ENCODE measurements at regions not wholly inside any gene's neighbourhood (a gene's known extent, or its start where the extent isn't known, plus 50 kb on each side); places are given as distances from the start of the nearest gene placed in this dataset.

DNA sequence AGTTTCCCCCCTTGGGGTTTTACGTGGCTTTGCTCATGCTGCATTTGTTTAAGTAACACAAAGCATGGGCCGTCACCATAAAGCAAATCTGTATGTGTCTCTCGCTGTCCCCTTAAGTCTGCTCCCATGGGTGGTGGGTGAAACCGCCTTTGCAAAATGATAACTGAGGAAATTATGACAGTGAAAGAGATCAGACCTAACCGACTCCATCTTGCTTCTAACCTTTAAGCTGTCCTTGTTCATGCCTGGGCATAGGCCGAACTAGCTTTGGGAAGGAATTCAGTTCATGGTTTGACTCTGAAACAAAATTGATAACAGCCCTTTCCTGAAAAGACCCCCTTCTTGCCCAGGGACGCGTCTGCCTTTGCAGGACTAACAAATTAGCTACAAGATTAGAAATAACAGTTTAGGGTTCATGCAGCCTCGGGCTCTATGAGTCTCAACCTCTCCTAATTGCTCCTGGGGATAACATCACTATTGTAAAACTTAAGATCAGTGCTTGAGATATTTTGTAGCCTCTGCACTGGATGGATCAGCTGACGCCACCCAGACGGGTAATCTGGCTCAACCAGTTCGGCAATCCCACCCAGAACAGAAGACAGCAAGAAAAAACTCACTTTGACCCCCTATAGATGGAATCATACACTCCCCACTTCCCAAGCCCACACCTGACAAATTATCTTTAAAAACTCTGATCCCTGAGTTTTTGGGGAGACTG, 623.7 kb downstream of the TYW1 start:
- intact Hi-C loops (cut with DNase I) = no loop called here
- Histone ChIP-seq H3K27ac (no peak overlapping the region), H3K4me1 (no peaks in the 10 kb centered on the region), H3K9me3 (no peaks in the 10 kb centered on the region), H3K4me3 (no peak overlapping the region), H3K36me3 (no peaks in the 10 kb centered on the region), H3K27me3 (ENCODE audit: low read depth) (peaks cover 6% of the 10 kb centered on the region)
- ATAC-seq (no peak), DNase-seq (no peak)
- TF ChIP-seq, protein P1, sequence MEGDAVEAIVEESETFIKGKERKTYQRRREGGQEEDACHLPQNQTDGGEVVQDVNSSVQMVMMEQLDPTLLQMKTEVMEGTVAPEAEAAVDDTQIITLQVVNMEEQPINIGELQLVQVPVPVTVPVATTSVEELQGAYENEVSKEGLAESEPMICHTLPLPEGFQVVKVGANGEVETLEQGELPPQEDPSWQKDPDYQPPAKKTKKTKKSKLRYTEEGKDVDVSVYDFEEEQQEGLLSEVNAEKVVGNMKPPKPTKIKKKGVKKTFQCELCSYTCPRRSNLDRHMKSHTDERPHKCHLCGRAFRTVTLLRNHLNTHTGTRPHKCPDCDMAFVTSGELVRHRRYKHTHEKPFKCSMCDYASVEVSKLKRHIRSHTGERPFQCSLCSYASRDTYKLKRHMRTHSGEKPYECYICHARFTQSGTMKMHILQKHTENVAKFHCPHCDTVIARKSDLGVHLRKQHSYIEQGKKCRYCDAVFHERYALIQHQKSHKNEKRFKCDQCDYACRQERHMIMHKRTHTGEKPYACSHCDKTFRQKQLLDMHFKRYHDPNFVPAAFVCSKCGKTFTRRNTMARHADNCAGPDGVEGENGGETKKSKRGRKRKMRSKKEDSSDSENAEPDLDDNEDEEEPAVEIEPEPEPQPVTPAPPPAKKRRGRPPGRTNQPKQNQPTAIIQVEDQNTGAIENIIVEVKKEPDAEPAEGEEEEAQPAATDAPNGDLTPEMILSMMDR (IDR thresholded peaks at IDR 0.05) = no peak

DNA sequence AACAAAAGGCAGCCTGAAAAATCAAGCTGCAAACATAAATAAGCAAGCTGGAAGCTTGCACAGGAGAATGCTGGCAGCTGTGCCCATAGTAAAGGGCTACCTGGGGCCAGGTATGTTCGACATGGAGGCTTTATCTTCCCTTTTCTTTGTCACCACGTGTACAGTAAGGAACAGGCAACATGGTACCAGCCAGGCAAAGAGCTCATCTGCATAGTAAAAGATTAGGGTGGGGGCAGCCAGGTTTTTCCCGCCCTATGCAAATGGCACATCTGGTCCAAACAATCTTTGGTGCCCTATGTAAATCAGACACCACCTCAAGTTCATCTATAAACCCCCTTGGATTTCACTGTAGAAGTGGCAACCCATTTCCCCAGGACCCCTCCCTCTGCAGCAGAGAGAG, 625.1 kb downstream of the TYW1 start:
- Histone ChIP-seq H3K36me3 (no peaks in the 10 kb centered on the region), H3K4me1 (no peaks in the 10 kb centered on the region), H3K4me3 (no peak overlapping the region), H3K9me3 (no peaks in the 10 kb centered on the region), H3K27me3 (ENCODE audit: low read depth) (peaks cover 6% of the 10 kb centered on the region), H3K27ac (no peak overlapping the region)
- no peak for ATAC-seq
- DNase-seq = no peak
- intact Hi-C loops (cut with DNase I) = no loop called here
- TF ChIP-seq, protein P1 (IDR thresholded peaks at IDR 0.05) = no peak

DNA sequence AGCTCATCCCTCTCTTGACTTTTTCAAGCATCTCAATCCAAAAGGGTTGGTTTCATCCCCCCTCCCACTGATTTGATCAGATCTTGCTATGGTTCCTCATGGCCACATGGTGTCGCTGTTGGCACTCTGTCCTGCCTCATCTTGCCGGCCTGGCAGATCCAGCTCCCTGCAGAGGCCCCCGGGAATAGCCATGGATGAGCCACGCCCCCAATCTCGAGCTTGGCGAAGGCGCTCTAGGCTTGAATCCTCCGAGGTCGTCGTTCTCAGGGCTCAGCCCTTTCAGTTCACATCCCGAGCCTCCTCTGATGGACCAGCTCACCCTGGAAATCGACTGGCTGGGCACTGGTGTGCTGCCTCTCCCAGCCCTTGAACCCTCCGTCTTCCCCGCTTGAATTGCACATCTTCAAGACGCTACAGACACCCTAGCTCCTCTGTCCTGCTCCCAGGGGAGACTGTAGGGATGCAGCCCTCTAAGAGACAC, 628.7 kb downstream of the TYW1 start:
- peak overlapping the region; percentile 18 for H3K4me3 ChIP-seq
- ATAC-seq = peak; percentile 79 to 89

DNA sequence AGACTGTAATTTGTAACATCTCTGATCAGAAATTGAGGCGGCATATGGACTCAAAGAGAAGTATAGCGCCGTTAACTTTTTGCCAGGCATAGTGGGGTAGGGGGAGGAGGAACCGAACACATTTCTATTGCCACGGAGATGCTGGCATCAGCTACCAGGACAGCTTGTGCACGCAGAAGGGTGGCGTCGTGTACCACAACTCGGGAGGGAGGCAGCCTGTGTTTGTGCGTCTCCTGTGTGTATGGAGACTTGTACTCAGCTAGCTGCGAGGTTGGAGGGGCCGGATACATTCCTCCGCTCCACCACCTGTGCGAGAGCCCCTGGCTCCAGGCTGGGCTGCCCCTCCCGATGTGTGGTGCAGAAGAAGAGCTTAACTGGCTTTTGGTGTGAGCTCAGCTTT, 634.8 kb downstream of the TYW1 start:
- intact Hi-C loops (cut with DNase I) = no loop called here
- no peaks in the 10 kb centered on the region for H3K36me3 ChIP-seq
- TF ChIP-seq, protein P1 (IDR thresholded peaks at IDR 0.05) = no peak
- no peaks in the 10 kb centered on the region for H3K4me1 ChIP-seq
- no peak overlapping the region for H3K27ac ChIP-seq
- DNase-seq = no peak
- ATAC-seq = no peak
- no peaks in the 10 kb centered on the region for H3K27me3 ChIP-seq (ENCODE audit: low read depth)
- H3K9me3 ChIP-seq = no peaks in the 10 kb centered on the region
- no peak overlapping the region for H3K4me3 ChIP-seq

More for the DNA sequence above, 628.7 kb downstream of the TYW1 start:
- H3K9me3 ChIP-seq = no peaks in the 10 kb centered on the region
- no peaks in the 10 kb centered on the region for H3K4me1 ChIP-seq
- intact Hi-C loops (cut with DNase I) = no loop called here
- no peak overlapping the region for H3K27ac ChIP-seq
- H3K27me3 ChIP-seq (ENCODE audit: low read depth) = no peaks in the 10 kb centered on the region
- no peaks in the 10 kb centered on the region for H3K36me3 ChIP-seq
- TF ChIP-seq, protein P1 (IDR thresholded peaks at IDR 0.05) = peak; percentile 86
- peak; percentile 76 for DNase-seq

DNA sequence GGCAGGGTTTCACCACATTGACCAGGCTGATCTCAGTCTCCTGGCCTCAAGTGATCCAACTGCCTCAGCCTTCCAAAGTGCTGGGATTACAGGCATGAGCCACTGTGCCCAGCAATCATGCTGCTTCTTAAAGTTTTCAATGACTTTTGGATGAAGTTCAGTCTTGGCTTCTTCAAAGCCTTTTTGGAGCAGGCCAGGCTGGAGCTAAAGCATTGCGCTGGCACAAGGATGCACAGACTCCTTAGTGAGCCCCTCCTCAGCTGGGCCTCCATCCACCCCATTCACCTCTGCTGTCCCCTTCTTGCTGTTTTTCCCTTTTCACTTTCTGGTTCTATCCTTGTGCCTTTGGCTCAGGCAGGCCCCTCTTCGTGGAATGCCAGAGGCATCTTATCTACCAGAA, 638.6 kb downstream of the TYW1 start:
- Histone ChIP-seq H3K4me3 (no peak overlapping the region), H3K27ac (no peak overlapping the region), H3K27me3 (ENCODE audit: low read depth) (no peaks in the 10 kb centered on the region), H3K36me3 (no peaks in the 10 kb centered on the region), H3K9me3 (no peaks in the 10 kb centered on the region), H3K4me1 (no peaks in the 10 kb centered on the region)
- TF ChIP-seq, protein P1 (IDR thresholded peaks at IDR 0.05) = no peak
- ATAC-seq = no peak
- intact Hi-C loops (cut with DNase I) = no loop called here
- no peak for DNase-seq

Measured in lower lobe of right lung (tissue), 2 donors.